GM12892 (cell line): ENCODE measurements at regions not wholly inside any gene's neighbourhood (a gene's known extent, or its start where the extent isn't known, plus 50 kb on each side); places are given as distances from the start of the nearest gene placed in this dataset.

Experiments used
- DNase-seq: peaks from one replicate; pipeline ENCODE4 v3.0.0; 2011; ENCODE audit not compliant: insufficient read length
- FAIRE-seq: peaks from 2 replicates; lab custom pipeline; 2011; peaks lifted over from hg19 to GRCh38; lab: Jason Lieb, UNC
- POLR2A ChIP-seq: IDR thresholded peaks from 2 replicates; pipeline ENCODE4 v1.6.1; 2011; ENCODE audit warnings: low read depth, low read length, control low read depth
- POLR2AphosphoS5 ChIP-seq: IDR thresholded peaks from 2 replicates; pipeline ENCODE4 v1.6.1; 2011; ENCODE audit warnings: low read depth, low read length, control low read depth
- TAF1 ChIP-seq: IDR thresholded peaks from 2 replicates; pipeline ENCODE4 v1.6.1; 2011; ENCODE audit warnings: low read depth, mild to moderate bottlenecking, control low read depth, low read length, borderline replicate concordance

GRCh38 chr18:75828379-75828778 lies 400.9 kb upstream of the SMIM21 start:
- TF ChIP-seq POLR2A (no peak), POLR2AphosphoS5 (no peak), TAF1 (no peak)
- no peak for FAIRE-seq

GRCh38 chr18:75827751-75828287 lies 400.3 kb upstream of the SMIM21 start:
- TF ChIP-seq POLR2A = no peak
- TF ChIP-seq TAF1 = no peak
- TF ChIP-seq POLR2AphosphoS5 = no peak
- DNase-seq (no peak), FAIRE-seq (no peak)

More at GRCh38 chr18:75828379-75828778, 400.9 kb upstream of the SMIM21 start:
- DNase-seq = no peak

GRCh38 chr18:75824661-75825060 lies 397.2 kb upstream of the SMIM21 start:
- DNase-seq = no peak
- TF ChIP-seq TAF1 (no peak), POLR2A (no peak), POLR2AphosphoS5 (no peak)
- no peak for FAIRE-seq

GRCh38 chr18:75823471-75823870 lies 396.0 kb upstream of the SMIM21 start:
- no peak for TF ChIP-seq POLR2AphosphoS5
- TF ChIP-seq POLR2A = no peak
- TF ChIP-seq TAF1 = no peak
- DNase-seq (no peak), FAIRE-seq (no peak)

- TF ChIP-seq TAF1 = no peak
- TF ChIP-seq POLR2AphosphoS5 = no peak
- no peak for TF ChIP-seq POLR2A
- FAIRE-seq (no peak), DNase-seq (no peak)
Measured at GRCh38 chr18:75818383-75818782, 390.9 kb upstream of the SMIM21 start.

GRCh38 chr18:75815767-75816166 lies 388.3 kb upstream of the SMIM21 start:
- no peak for DNase-seq

GRCh38 chr18:75812761-75813160 lies 385.3 kb upstream of the SMIM21 start:
- FAIRE-seq (no peak), DNase-seq (no peak)
- TF ChIP-seq TAF1 (no peak), POLR2A (no peak), POLR2AphosphoS5 (no peak)

More at GRCh38 chr18:75815767-75816166, 388.3 kb upstream of the SMIM21 start:
- no peak for FAIRE-seq
- TF ChIP-seq POLR2AphosphoS5 = no peak
- no peak for TF ChIP-seq POLR2A
- no peak for TF ChIP-seq TAF1

GRCh38 chr18:75810961-75811551 lies 383.6 kb upstream of the SMIM21 start:
- DNase-seq = no peak
- FAIRE-seq = no peak
- TF ChIP-seq POLR2AphosphoS5 (no peak), TAF1 (no peak), POLR2A (no peak)

GRCh38 chr18:75810516-75810915 lies 383.0 kb upstream of the SMIM21 start:
- FAIRE-seq (no peak), DNase-seq (no peak)
- TF ChIP-seq POLR2AphosphoS5 (no peak), TAF1 (no peak), POLR2A (no peak)

- DNase-seq (no peak), FAIRE-seq (no peak)
- TF ChIP-seq POLR2A (no peak), POLR2AphosphoS5 (no peak), TAF1 (no peak)
Measured at GRCh38 chr18:75809926-75810255, 382.4 kb upstream of the SMIM21 start.

- TF ChIP-seq POLR2A = no peak
- no peak for TF ChIP-seq TAF1
- TF ChIP-seq POLR2AphosphoS5 = no peak
- no peak for FAIRE-seq
- no peak for DNase-seq
Measured at GRCh38 chr18:75809151-75809925, 381.8 kb upstream of the SMIM21 start.
